HCT116 (cell line): ENCODE measurements at regions not wholly inside any gene's neighbourhood (a gene's known extent, or its start where the extent isn't known, plus 50 kb on each side); places are given as distances from the start of the nearest gene placed in this dataset.

Experiments used
- ATAC-seq: fragments of 200-7000 bp; cut with Tn5 transposase; 2 replicates; pipeline ENCODE4 v1.9.1; 2020; ENCODE audit warnings: mild to moderate bottlenecking, moderate library complexity
- BruUV-seq: library from RNA; stranded (reverse); fragments of 400-500 nt; replicated peaks from 2 replicates; lab custom pipeline; 2021; lab: Mats Ljungman, UMichigan
- CTCF ChIA-PET: fragments of 300-600 bp; sonication (Branson Sonifier 250); formaldehyde crosslinking; loops from one replicate; lab custom pipeline; 2021; ENCODE audit warnings: antibody characterized with exemption; lab: Charles Lee
- POLR2A ChIA-PET: fragments of 300-600, 350-600 bp; sonication (Branson Sonifier 250); formaldehyde crosslinking; loops from one replicate; lab custom pipeline; 2021; ENCODE audit warnings: antibody characterized with exemption; lab: Charles Lee
- RAD21 ChIA-PET, 2 experiments: fragments of 300-600 bp; sonication (Branson Sonifier 250); formaldehyde crosslinking; loops; one replicate each; lab custom pipeline; 2023; ENCODE audit warnings: low total read pairs in 2 of 2; ENCODE audit not compliant: uncharacterized antibody in 2 of 2, unreplicated experiment in 2 of 2, low non-redundant PET in 1 of 2; lab: Charles Lee
- DNase-seq: peaks from one replicate; pipeline ENCODE4 v3.0.0-alpha.2; 2010; ENCODE audit warnings: low read depth, low spot score
- H2AFZ ChIP-seq: fragments of 200-600 bp; shearing (Covaris generic), sonication (generic); 2 replicates; pipeline ENCODE4 v1.6.1; 2017; ENCODE audit warnings: low read depth, mixed run types, mixed read lengths, antibody characterized with exemption, low read length; ENCODE audit not compliant: poor library complexity, severe bottlenecking
- H3K27ac ChIP-seq: 2 replicates; pipeline ENCODE4 v1.5.1; 2012; ENCODE audit warnings: low read depth, low read length
- H3K27me3 ChIP-seq: fragments of 200-600 bp; sonication (generic); 2 replicates; pipeline ENCODE4 v1.6.1; 2016; ENCODE audit warnings: mixed run types, low read length, mixed read lengths; ENCODE audit not compliant: insufficient read depth
- H3K36me3 ChIP-seq, 2 experiments: fragments of 200-500 bp in 1 of 2; fragments of 200-600 bp in 1 of 2; sonication (Bioruptor generic) in 1 of 2; sonication (generic) in 1 of 2; 2 replicates each; pipeline versions ENCODE4 v1.5.1 to v1.6.1; 2014 to 2016; ENCODE audit warnings: low read length in 2 of 2, inconsistent platforms in 1 of 2, mixed read lengths in 1 of 2, mixed run types in 1 of 2; ENCODE audit not compliant: insufficient read depth in 2 of 2, control insufficient read depth in 1 of 2
- H3K4me1 ChIP-seq, 2 experiments: fragments of 200-600 bp in 1 of 2; sonication (generic) in 1 of 2; 2 replicates each; pipeline versions ENCODE4 v1.5.1 to v1.6.1; 2012 to 2017; ENCODE audit warnings: low read length in 2 of 2, inconsistent platforms in 1 of 2, mild to moderate bottlenecking in 1 of 2, mixed read lengths in 1 of 2, mixed run types in 1 of 2, moderate library complexity in 1 of 2; ENCODE audit not compliant: insufficient read depth in 2 of 2, control insufficient read depth in 1 of 2
- H3K4me2 ChIP-seq: fragments of 200-600 bp; sonication (generic); 2 replicates; pipeline ENCODE4 v1.6.1; 2017; ENCODE audit warnings: mixed run types, low read length, mixed read lengths
- H3K4me3 ChIP-seq, 2 experiments: fragments of 200-600 bp in 1 of 2; sonication (generic) in 1 of 2; replicated peaks in 1 of 2; 2 replicates each; pipeline ENCODE4 v1.5.1; 2011 to 2016; ENCODE audit warnings: low read length in 2 of 2, control low read depth in 1 of 2, low read depth in 1 of 2, mild to moderate bottlenecking in 1 of 2, mixed read lengths in 1 of 2, mixed run types in 1 of 2
- H3K79me2 ChIP-seq: fragments of 200-600 bp; sonication (generic); 2 replicates; pipeline ENCODE4 v1.6.1; 2017; ENCODE audit warnings: mild to moderate bottlenecking, mixed run types, low read length, moderate library complexity, mixed read lengths; ENCODE audit not compliant: insufficient read depth
- H3K9ac ChIP-seq: fragments of 200-600 bp; sonication (generic); 2 replicates; pipeline ENCODE4 v1.6.1; 2016; ENCODE audit warnings: low read length, mixed read lengths
- H3K9me2 ChIP-seq: fragments of 200-600 bp; sonication (generic), shearing (Covaris generic); 2 replicates; pipeline ENCODE4 v1.6.1; 2017; ENCODE audit warnings: mixed run types, mild to moderate bottlenecking, moderate library complexity; ENCODE audit not compliant: insufficient read depth
- H3K9me3 ChIP-seq, 2 experiments: fragments of 200-500 bp in 1 of 2; fragments of 200-600 bp in 1 of 2; sonication (Bioruptor generic) in 1 of 2; sonication (generic) in 1 of 2; 2 replicates each; pipeline ENCODE4 v1.6.1; 2014 to 2017; ENCODE audit warnings: low read length in 2 of 2, mixed read lengths in 2 of 2, inconsistent platforms in 1 of 2, low read depth in 1 of 2, mild to moderate bottlenecking in 1 of 2, mixed run types in 1 of 2, moderate library complexity in 1 of 2; ENCODE audit not compliant: control insufficient read depth in 1 of 2, insufficient read depth in 1 of 2
- H4K20me1 ChIP-seq: fragments of 200-600 bp; sonication (generic), shearing (Covaris generic); 2 replicates; pipeline ENCODE4 v1.6.1; 2017; ENCODE audit warnings: mixed run types, mild to moderate bottlenecking, moderate library complexity; ENCODE audit not compliant: insufficient read depth
- CBX3 ChIP-seq: IDR thresholded peaks from 2 replicates; pipeline ENCODE4 v1.6.1; 2012; ENCODE audit warnings: low read depth
- CEBPB ChIP-seq: IDR thresholded peaks from 2 replicates; pipeline ENCODE4 v1.6.1; 2012; ENCODE audit warnings: low read depth
- EZH2 ChIP-seq: fragments of 200-600 bp; sonication (generic); IDR thresholded peaks from 2 replicates; pipeline ENCODE4 v1.6.1; 2017; ENCODE audit warnings: antibody characterized with exemption, mixed run types
- EZH2phosphoT487 ChIP-seq: fragments of 200-600 bp; IDR thresholded peaks from 2 replicates; pipeline ENCODE4 v1.6.1; 2018; ENCODE audit warnings: antibody characterized with exemption, borderline replicate concordance
- POLR2A ChIP-seq: IDR thresholded peaks from 2 replicates; pipeline ENCODE4 v1.7.0; 2011; ENCODE audit warnings: borderline replicate concordance; ENCODE audit not compliant: insufficient read depth, insufficient read length; ENCODE audit errors: extremely low read depth
- POLR2AphosphoS5 ChIP-seq: IDR thresholded peaks from 2 replicates; pipeline ENCODE4 v1.6.1; 2011; ENCODE audit warnings: mild to moderate bottlenecking, low read depth, low read length, moderate library complexity
- RAD21 ChIP-seq: IDR thresholded peaks from 2 replicates; pipeline ENCODE4 v1.6.1; 2012; ENCODE audit warnings: low read depth, mild to moderate bottlenecking
- SIN3A ChIP-seq: IDR thresholded peaks from 2 replicates; pipeline ENCODE4 v1.6.1; 2012; ENCODE audit warnings: low read depth
- SP1 ChIP-seq: IDR thresholded peaks from 2 replicates; pipeline ENCODE4 v1.6.1; 2012; ENCODE audit warnings: low read depth
- YY1 ChIP-seq: IDR thresholded peaks from 2 replicates; pipeline ENCODE4 v1.6.1; 2011; ENCODE audit warnings: low read length, low read depth, moderate library complexity, mild to moderate bottlenecking; ENCODE audit not compliant: insufficient replicate concordance; ENCODE audit errors: extremely low read depth
- ZBTB33 ChIP-seq: IDR thresholded peaks from 2 replicates; pipeline ENCODE4 v1.6.1; 2011; ENCODE audit warnings: mild to moderate bottlenecking, low read length, moderate library complexity; ENCODE audit not compliant: insufficient replicate concordance; ENCODE audit errors: extremely low read depth
- intact Hi-C: fragments of 100-400 bp; cut with micrococcal nuclease; formaldehyde crosslinking; loops from 2 replicates; pipeline ENCODE4 v1.10.0; 2022

DNA sequence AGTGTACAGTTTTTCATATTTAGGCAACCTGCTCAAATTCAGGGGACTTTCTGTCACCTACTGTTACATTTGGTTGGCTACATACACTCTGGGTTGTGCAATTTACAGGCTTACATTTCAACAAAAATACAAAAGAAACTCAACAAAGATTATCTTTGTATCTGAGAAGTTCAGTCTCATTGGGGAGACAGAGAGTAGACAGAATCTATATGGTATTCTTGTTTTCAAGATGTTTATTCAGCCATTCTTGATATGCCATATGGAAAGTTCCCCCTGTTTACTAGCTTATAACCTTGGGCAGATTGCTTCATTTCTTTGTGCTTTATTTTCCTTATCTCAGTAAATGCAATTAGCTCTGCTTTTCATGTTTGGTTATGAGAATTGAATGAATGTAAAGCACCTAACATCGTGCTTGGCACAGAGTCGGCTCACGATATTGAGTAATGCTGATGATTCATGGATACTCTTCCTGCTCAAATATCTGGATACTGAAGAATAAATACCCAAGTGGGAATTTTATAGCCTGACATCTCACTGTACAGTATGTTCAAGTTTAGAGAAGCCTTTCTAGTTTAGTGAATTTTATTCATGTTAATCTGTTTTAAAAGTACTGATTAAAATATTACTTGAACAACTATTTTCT lies 96.5 kb upstream of the PACRGL start:
- RAD21 ChIA-PET, result no interaction called here
- no peak for DNase-seq

DNA sequence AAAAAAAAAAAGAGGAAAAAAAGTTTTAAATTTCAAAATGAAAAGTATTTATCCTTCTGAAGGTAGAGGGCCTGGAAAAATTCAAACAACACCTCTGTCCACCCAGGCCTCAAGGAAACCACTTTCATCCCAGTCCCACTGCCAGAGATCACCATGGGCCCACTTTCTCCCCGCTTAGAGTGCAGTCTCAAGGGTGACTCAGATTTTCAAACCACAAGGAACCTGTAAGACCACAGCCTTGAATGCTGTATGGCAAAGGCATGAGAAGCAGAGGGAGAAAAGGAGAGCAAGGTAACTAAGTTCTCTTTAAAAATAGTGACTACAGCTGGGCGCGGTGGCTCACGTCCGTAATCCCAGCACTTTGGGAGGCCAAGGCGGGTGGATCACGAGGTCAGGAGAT lies 87.9 kb upstream of the PACRGL start:
- no peak overlapping the region for H3K27ac ChIP-seq
- intact Hi-C loops, result no loop called here
- no peak overlapping the region for H3K4me3 ChIP-seq
- no peaks in the 10 kb centered on the region for H4K20me1 ChIP-seq
- TF ChIP-seq YY1 (no peak), POLR2AphosphoS5 (no peak), SP1 (no peak), ZBTB33 (no peak), EZH2phosphoT487 (no peak), SIN3A (no peak), CEBPB (no peak)
- no peaks in the 10 kb centered on the region for H3K79me2 ChIP-seq
- ATAC-seq (no peak), DNase-seq (no peak)
- POLR2A ChIA-PET, result no interaction called here
- H3K9ac ChIP-seq, result no peak overlapping the region
- H3K9me2 ChIP-seq, result no peaks in the 10 kb centered on the region
- no peaks in the 10 kb centered on the region for H3K36me3 ChIP-seq
- H3K9me3 ChIP-seq, result no peaks in the 10 kb centered on the region
- BruUV-seq, result no TSS peak
- peaks cover 13 to 23% of the 10 kb centered on the region in 2 experiments for H3K4me1 ChIP-seq
- no peak overlapping the region for H3K4me2 ChIP-seq
- H3K27me3 ChIP-seq, result no peaks in the 10 kb centered on the region
- RAD21 ChIA-PET, result no interaction called here
- CTCF ChIA-PET, result no interaction called here
- H2AFZ ChIP-seq, result no peak overlapping the region

More for the DNA sequence above, 96.5 kb upstream of the PACRGL start:
- Histone ChIP-seq H2AFZ (no peak overlapping the region), H3K36me3 (no peaks in the 10 kb centered on the region), H3K4me2 (no peak overlapping the region), H3K79me2 (no peaks in the 10 kb centered on the region), H4K20me1 (no peaks in the 10 kb centered on the region), H3K9me2 (no peaks in the 10 kb centered on the region), H3K4me3 (no peak overlapping the region), H3K27me3 (no peaks in the 10 kb centered on the region), H3K4me1 (no peaks in the 10 kb centered on the region), H3K9me3 (no peaks in the 10 kb centered on the region), H3K9ac (no peak overlapping the region), H3K27ac (no peak overlapping the region)
- ChIA-PET POLR2A (interaction anchor here (0.5 kb wide), 1 partner anchor 228 kb away, joined by 5 read pairs; no protein-coding TSS in a partner anchor), CTCF (no interaction called here)
- intact Hi-C loops, result no loop called here
- BruUV-seq, result no TSS peak
- TF ChIP-seq CBX3 (no peak), RAD21 (no peak), EZH2 (no peak), ZBTB33 (no peak), POLR2A (no peak)
- no peak for ATAC-seq
